PFSK-1 (cell line): ENCODE measurements at regions not wholly inside any gene's neighbourhood (a gene's known extent, or its start where the extent isn't known, plus 50 kb on each side); places are given as distances from the start of the nearest gene placed in this dataset.

ENCODE experiments used
- FOXP2 ChIP-seq: optimal IDR thresholded peaks from 2 replicates; pipeline ENCODE3; 2011; ENCODE audit warnings: borderline replicate concordance, control low read depth, inconsistent platforms; ENCODE audit not compliant: insufficient read depth; ENCODE audit errors: extremely low read length, extremely low read depth
- POLR2AphosphoS5 ChIP-seq: IDR thresholded peaks from 2 replicates; pipeline ENCODE4 v1.6.1; 2012; ENCODE audit warnings: low read depth, mild to moderate bottlenecking, control low read depth, low read length, moderate library complexity
- REST ChIP-seq, 2 experiments: IDR thresholded peaks; 2 replicates each; pipeline versions ENCODE4 v1.6.1 to v1.8.0; 2011 to 2012; ENCODE audit warnings: low read depth in 2 of 2, low read length in 2 of 2, control low read depth in 1 of 2, inconsistent platforms in 1 of 2, mild to moderate bottlenecking in 1 of 2, moderate library complexity in 1 of 2; ENCODE audit not compliant: insufficient read depth in 1 of 2
- SIN3A ChIP-seq: IDR thresholded peaks from 2 replicates; pipeline ENCODE4 v1.6.1; 2012; ENCODE audit warnings: mild to moderate bottlenecking, low read length, moderate library complexity, borderline replicate concordance; ENCODE audit not compliant: insufficient read depth
- TAF1 ChIP-seq: IDR thresholded peaks from 2 replicates; pipeline ENCODE4 v1.6.1; 2012; ENCODE audit warnings: low read length, control low read depth, borderline replicate concordance; ENCODE audit not compliant: insufficient read depth

GRCh38 chr2:9078405-9078804 lies 74.9 kb upstream of the MBOAT2 start:
- no peak for TF ChIP-seq REST (IDR thresholded peaks at IDR 0.05; ENCODE audit: insufficient read depth in 1 of 2, low read depth in 2 of 2, low read length in 2 of 2)
- no peak for TF ChIP-seq FOXP2
- no peak for TF ChIP-seq SIN3A
- no peak for TF ChIP-seq POLR2AphosphoS5
- no peak for TF ChIP-seq TAF1

GRCh38 chr2:9077691-9078090 lies 74.2 kb upstream of the MBOAT2 start:
- no peak for TF ChIP-seq POLR2AphosphoS5

GRCh38 chr2:9076755-9077154 lies 73.3 kb upstream of the MBOAT2 start:
- TF ChIP-seq FOXP2, result no peak
- TF ChIP-seq REST (IDR thresholded peaks at IDR 0.05; ENCODE audit: insufficient read depth in 1 of 2, low read depth in 2 of 2, low read length in 2 of 2), result no peak
- no peak for TF ChIP-seq TAF1
- no peak for TF ChIP-seq SIN3A

- TF ChIP-seq POLR2AphosphoS5 (no peak), SIN3A (no peak), REST (IDR thresholded peaks at IDR 0.05; ENCODE audit: insufficient read depth in 1 of 2, low read depth in 2 of 2, low read length in 2 of 2) (no peak), FOXP2 (no peak), TAF1 (no peak)
Observed at GRCh38 chr2:9076210-9076609, 72.7 kb upstream of the MBOAT2 start.

GRCh38 chr2:9074930-9075329 lies 71.4 kb upstream of the MBOAT2 start:
- TF ChIP-seq POLR2AphosphoS5 (no peak), TAF1 (no peak), REST (IDR thresholded peaks at IDR 0.05; ENCODE audit: insufficient read depth in 1 of 2, low read depth in 2 of 2, low read length in 2 of 2) (no peak), SIN3A (no peak), FOXP2 (no peak)
